ENCODE measurements at regions not wholly inside any gene's neighbourhood (a gene's known extent, or its start where the extent isn't known, plus 50 kb on each side); places are given as distances from the start of the nearest gene placed in this dataset.

GRCh38 chr2:78330193-78330592 lies 695.3 kb upstream of the REG3G start:
- no peak for DNase-seq (ENCODE audit: low read depth in 1 of 2, low spot score in 1 of 2)
- TF ChIP-seq SPI1 (IDR thresholded peaks at IDR 0.05; ENCODE audit: borderline replicate concordance, low read depth) (no peak), GABPA (IDR thresholded peaks at IDR 0.05; ENCODE audit: low read depth) (no peak), POLR2AphosphoS5 (IDR thresholded peaks at IDR 0.05; ENCODE audit: low read depth) (no peak), REST (IDR thresholded peaks at IDR 0.05; ENCODE audit: insufficient replicate concordance, low read depth) (no peak), CTCF (IDR thresholded peaks at IDR 0.05; ENCODE audit: insufficient read depth, low read length) (no peak)
- H3K27ac ChIP-seq (replicated peaks), result no peak overlapping the region
- H3K4me3 ChIP-seq (replicated peaks; ENCODE audit: insufficient read depth, low read length), result no peak overlapping the region
- H3K27me3 ChIP-seq (ENCODE audit: insufficient read depth, poor library complexity, severe bottlenecking), result no peaks in the 10 kb centered on the region

GRCh38 chr2:78351208-78351607 lies 674.3 kb upstream of the REG3G start:
- DNase-seq (ENCODE audit: low read depth in 1 of 2, low spot score in 1 of 2), result no peak
- no peak for TF ChIP-seq CTCF (IDR thresholded peaks at IDR 0.05; ENCODE audit: insufficient read depth, low read length)
- no peak for TF ChIP-seq POLR2AphosphoS5 (IDR thresholded peaks at IDR 0.05; ENCODE audit: low read depth)
- no peak for TF ChIP-seq SPI1 (IDR thresholded peaks at IDR 0.05; ENCODE audit: borderline replicate concordance, low read depth)
- Histone ChIP-seq H3K27ac (replicated peaks) (no peak overlapping the region), H3K4me3 (replicated peaks; ENCODE audit: insufficient read depth, low read length) (no peak overlapping the region), H3K27me3 (ENCODE audit: insufficient read depth, poor library complexity, severe bottlenecking) (no peaks in the 10 kb centered on the region)

GRCh38 chr2:78353168-78353567 lies 672.3 kb upstream of the REG3G start:
- no peak overlapping the region for H3K4me3 ChIP-seq (replicated peaks; ENCODE audit: insufficient read depth, low read length)
- no peak for TF ChIP-seq POLR2AphosphoS5 (IDR thresholded peaks at IDR 0.05; ENCODE audit: low read depth)
- no peak for TF ChIP-seq SPI1 (IDR thresholded peaks at IDR 0.05; ENCODE audit: borderline replicate concordance, low read depth)
- TF ChIP-seq CTCF (IDR thresholded peaks at IDR 0.05; ENCODE audit: insufficient read depth, low read length), result no peak
- H3K27ac ChIP-seq (replicated peaks), result no peak overlapping the region
- DNase-seq (ENCODE audit: low read depth in 1 of 2, low spot score in 1 of 2), result no peak
- H3K27me3 ChIP-seq (ENCODE audit: insufficient read depth, poor library complexity, severe bottlenecking), result no peaks in the 10 kb centered on the region

GRCh38 chr2:78355967-78356366 lies 669.5 kb upstream of the REG3G start:
- TF ChIP-seq REST (IDR thresholded peaks at IDR 0.05; ENCODE audit: insufficient replicate concordance, low read depth) (no peak), POLR2AphosphoS5 (IDR thresholded peaks at IDR 0.05; ENCODE audit: low read depth) (no peak), GABPA (IDR thresholded peaks at IDR 0.05; ENCODE audit: low read depth) (no peak), SPI1 (IDR thresholded peaks at IDR 0.05; ENCODE audit: borderline replicate concordance, low read depth) (no peak), CTCF (IDR thresholded peaks at IDR 0.05; ENCODE audit: insufficient read depth, low read length) (no peak)
- Histone ChIP-seq H3K27me3 (ENCODE audit: insufficient read depth, poor library complexity, severe bottlenecking) (no peaks in the 10 kb centered on the region), H3K4me3 (replicated peaks; ENCODE audit: insufficient read depth, low read length) (no peak overlapping the region), H3K27ac (replicated peaks) (no peak overlapping the region)
- no peak for DNase-seq (ENCODE audit: low read depth in 1 of 2, low spot score in 1 of 2)
